Osteoblast (primary cell): ENCODE measurements at regions not wholly inside any gene's neighbourhood (a gene's known extent, or its start where the extent isn't known, plus 50 kb on each side); places are given as distances from the start of the nearest gene placed in this dataset.
"Not testable (repeated sequence)": the region's sequence is repeated elsewhere in the genome, so short reads cannot be mapped to it uniquely, and the experiment has no call there.

Experiments used
- DNase-seq: peaks from one replicate; pipeline ENCODE4 v3.0.0; 2011; ENCODE audit warnings: low spot score, mixed read lengths; ENCODE audit not compliant: insufficient read length; ENCODE audit errors: missing footprints
- H2AFZ ChIP-seq: 2 replicates; pipeline ENCODE4 v1.6.0; 2011; ENCODE audit warnings: mild to moderate bottlenecking, low read length
- H3K27ac ChIP-seq: 2 replicates; pipeline ENCODE4 v1.5.1; 2011; ENCODE audit warnings: mild to moderate bottlenecking, low read depth, low read length, moderate library complexity
- H3K27me3 ChIP-seq: 2 replicates; pipeline ENCODE4 v1.6.0; 2012; ENCODE audit warnings: mild to moderate bottlenecking, control low read depth, inconsistent platforms, low read length, moderate library complexity; ENCODE audit not compliant: insufficient read depth
- H3K36me3 ChIP-seq: 2 replicates; pipeline ENCODE4 v1.5.1; 2011; ENCODE audit warnings: mild to moderate bottlenecking, low read length, control low read depth, moderate library complexity; ENCODE audit not compliant: insufficient read depth
- H3K4me1 ChIP-seq: 2 replicates; pipeline ENCODE4 v1.5.1; 2011; ENCODE audit warnings: mild to moderate bottlenecking, low read length, control low read depth, moderate library complexity; ENCODE audit not compliant: insufficient read depth
- H3K4me2 ChIP-seq: 2 replicates; pipeline ENCODE4 v1.6.0; 2011; ENCODE audit warnings: mild to moderate bottlenecking, low read length; ENCODE audit not compliant: insufficient read depth
- H3K4me3 ChIP-seq: fragments of 200-600 bp; sonication (generic); 3 replicates; pipeline ENCODE4 v1.5.1; 2012; ENCODE audit warnings: mild to moderate bottlenecking, low read length, inconsistent platforms; ENCODE audit not compliant: insufficient read depth
- H3K79me2 ChIP-seq: 2 replicates; pipeline ENCODE4 v1.6.0; 2012; ENCODE audit warnings: mild to moderate bottlenecking, low read length, control low read depth, inconsistent platforms; ENCODE audit not compliant: insufficient read depth
- H3K9me3 ChIP-seq: 2 replicates; pipeline ENCODE4 v1.5.1; 2011; ENCODE audit warnings: low read depth, low read length, control low read depth
- H4K20me1 ChIP-seq: 2 replicates; pipeline ENCODE4 v1.6.0; 2012; ENCODE audit warnings: mild to moderate bottlenecking, low read length, control low read depth; ENCODE audit not compliant: insufficient read depth
- TF ChIP-seq, protein P1 (sequence below): IDR thresholded peaks from 2 replicates; pipeline ENCODE4 v1.5.1; 2011; ENCODE audit warnings: mild to moderate bottlenecking, low read depth, low read length, moderate library complexity; ENCODE audit errors: extremely low read depth

DNA sequence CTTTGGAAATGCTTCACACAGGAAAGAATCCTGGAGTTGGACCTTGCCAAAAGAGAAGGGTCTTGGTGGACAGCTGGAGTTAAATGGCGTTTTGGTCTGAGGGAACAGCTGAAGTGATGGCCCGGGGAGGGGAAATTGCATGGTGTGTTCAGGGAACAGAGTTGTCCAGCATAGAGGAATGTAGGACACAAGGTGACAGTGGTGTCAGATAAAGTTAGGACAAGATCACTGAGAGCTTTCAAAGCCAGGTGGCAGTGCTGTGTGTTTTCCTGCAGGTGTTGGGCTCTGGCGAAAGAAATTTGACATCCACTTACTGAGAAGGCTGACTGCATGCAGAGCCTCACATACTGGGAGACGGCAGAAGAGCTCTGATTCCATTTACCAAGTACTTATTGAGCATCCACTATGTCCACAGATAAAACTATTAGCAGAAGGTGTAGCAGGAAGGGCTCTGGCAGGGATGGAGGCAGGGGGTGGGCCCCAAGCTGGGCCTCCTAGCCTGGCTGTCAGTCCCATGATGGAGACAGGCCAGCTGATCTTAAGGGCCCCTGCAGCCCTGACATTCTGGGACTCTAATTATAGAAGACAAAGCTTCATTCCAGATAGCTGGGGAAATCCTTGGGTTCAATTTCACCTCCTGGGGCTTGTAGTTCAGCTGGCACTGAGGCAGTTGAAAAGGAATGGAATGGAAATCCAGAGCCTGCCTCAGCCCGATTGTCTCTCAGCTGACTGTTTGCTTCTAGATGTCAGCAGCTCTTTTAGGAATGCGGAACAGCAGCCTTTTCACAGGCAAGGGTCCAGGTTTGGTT lies 150.2 kb upstream of the MAMLD1 start:
- Histone ChIP-seq H2AFZ (no peak overlapping the region), H4K20me1 (no peaks in the 10 kb centered on the region), H3K9me3 (no peaks in the 10 kb centered on the region), H3K4me3 (no peak overlapping the region), H3K36me3 (no peaks in the 10 kb centered on the region), H3K79me2 (no peaks in the 10 kb centered on the region), H3K4me1 (peaks cover 9% of the 10 kb centered on the region), H3K27ac (no peak overlapping the region), H3K4me2 (no peak overlapping the region), H3K27me3 (no peaks in the 10 kb centered on the region)
- DNase-seq, result no peak
- TF ChIP-seq, protein P1, sequence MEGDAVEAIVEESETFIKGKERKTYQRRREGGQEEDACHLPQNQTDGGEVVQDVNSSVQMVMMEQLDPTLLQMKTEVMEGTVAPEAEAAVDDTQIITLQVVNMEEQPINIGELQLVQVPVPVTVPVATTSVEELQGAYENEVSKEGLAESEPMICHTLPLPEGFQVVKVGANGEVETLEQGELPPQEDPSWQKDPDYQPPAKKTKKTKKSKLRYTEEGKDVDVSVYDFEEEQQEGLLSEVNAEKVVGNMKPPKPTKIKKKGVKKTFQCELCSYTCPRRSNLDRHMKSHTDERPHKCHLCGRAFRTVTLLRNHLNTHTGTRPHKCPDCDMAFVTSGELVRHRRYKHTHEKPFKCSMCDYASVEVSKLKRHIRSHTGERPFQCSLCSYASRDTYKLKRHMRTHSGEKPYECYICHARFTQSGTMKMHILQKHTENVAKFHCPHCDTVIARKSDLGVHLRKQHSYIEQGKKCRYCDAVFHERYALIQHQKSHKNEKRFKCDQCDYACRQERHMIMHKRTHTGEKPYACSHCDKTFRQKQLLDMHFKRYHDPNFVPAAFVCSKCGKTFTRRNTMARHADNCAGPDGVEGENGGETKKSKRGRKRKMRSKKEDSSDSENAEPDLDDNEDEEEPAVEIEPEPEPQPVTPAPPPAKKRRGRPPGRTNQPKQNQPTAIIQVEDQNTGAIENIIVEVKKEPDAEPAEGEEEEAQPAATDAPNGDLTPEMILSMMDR, result no peak

DNA sequence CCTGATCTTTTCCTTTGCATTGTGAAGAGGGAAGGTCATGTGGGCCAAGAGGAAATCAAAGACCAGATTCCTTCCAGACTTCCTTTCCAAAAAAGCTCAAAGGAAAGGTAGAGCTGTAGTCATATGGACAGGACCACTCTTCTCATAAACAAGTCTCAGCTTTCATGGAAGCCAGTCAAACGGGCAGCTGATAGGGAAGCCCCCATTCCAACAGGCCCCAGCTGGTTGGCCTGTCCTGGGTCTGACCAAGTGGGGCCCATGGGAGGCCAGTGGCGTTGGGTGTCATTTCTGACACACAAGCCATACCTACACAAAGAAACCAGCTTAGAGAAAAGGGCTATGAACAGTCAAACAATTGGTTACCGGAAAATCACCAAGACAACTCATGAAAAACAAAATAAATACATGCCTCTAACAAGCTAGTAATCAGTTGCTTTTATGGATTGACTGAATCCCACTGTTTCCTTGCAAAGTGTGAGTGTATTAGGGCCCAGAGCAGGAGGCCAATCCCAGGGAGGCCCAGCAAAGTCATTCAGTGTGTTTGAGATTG lies 149.6 kb upstream of the MAMLD1 start:
- no peak overlapping the region for H3K27ac ChIP-seq
- H3K36me3 ChIP-seq, result no peaks in the 10 kb centered on the region
- H4K20me1 ChIP-seq, result no peaks in the 10 kb centered on the region
- no peak for DNase-seq
- H3K4me2 ChIP-seq, result no peak overlapping the region
- no peaks in the 10 kb centered on the region for H3K9me3 ChIP-seq
- no peaks in the 10 kb centered on the region for H3K79me2 ChIP-seq
- TF ChIP-seq, protein P1, result no peak
- H2AFZ ChIP-seq, result no peak overlapping the region
- no peak overlapping the region for H3K4me3 ChIP-seq
- H3K4me1 ChIP-seq, result peaks cover 9% of the 10 kb centered on the region
- H3K27me3 ChIP-seq, result no peaks in the 10 kb centered on the region

DNA sequence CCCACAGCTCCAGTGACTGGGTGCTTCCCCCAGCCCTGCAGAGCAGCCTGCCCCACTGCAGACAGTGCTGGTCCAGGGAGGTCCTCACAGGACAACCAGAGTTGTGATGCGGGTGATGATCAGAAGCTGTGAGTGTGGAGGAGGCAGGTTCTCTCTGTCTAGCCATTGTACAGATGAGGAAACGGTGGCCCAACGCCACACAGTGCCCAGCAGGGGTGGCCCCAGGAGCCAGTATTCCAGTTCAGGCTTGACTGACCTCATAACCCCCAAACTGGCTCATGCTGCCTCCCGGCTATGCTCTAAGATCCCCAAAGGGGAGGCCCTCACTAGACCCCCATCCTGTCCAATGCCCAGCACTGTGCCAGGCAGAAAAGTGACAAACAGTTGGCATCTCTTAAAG lies 147.1 kb upstream of the MAMLD1 start:
- H3K27ac ChIP-seq, H3K79me2 ChIP-seq, H3K36me3 ChIP-seq, H3K4me1 ChIP-seq, H3K4me3 ChIP-seq, H3K4me2 ChIP-seq, H4K20me1 ChIP-seq, H3K9me3 ChIP-seq, DNase-seq, H3K27me3 ChIP-seq, H2AFZ ChIP-seq: not testable (repeated sequence)

- Histone ChIP-seq H4K20me1 (no peaks in the 10 kb centered on the region), H3K36me3 (no peaks in the 10 kb centered on the region), H3K79me2 (no peaks in the 10 kb centered on the region), H3K27ac (no peak overlapping the region), H3K4me3 (no peak overlapping the region), H3K4me1 (peaks cover 9% of the 10 kb centered on the region), H3K27me3 (no peaks in the 10 kb centered on the region), H2AFZ (no peak overlapping the region), H3K4me2 (no peak overlapping the region), H3K9me3 (no peaks in the 10 kb centered on the region)
- TF ChIP-seq, protein P1, result no peak
- no peak for DNase-seq
Measured at GRCh38 chrX:150216716-150217115, 146.4 kb upstream of the MAMLD1 start.
